T-cell (primary cell): ENCODE measurements at regions not wholly inside any gene's neighbourhood (a gene's known extent, or its start where the extent isn't known, plus 50 kb on each side); places are given as distances from the start of the nearest gene placed in this dataset.

ENCODE experiments used
- ATAC-seq, 4 experiments: fragments of 200-7000 bp in 3 of 4; fragments of 150-1000 bp in 1 of 4; cut with Tn5 transposase; replicated peaks in 1 of 4; 1 replicate in 3 of 4; 2 replicates in 1 of 4; pipeline ENCODE4 v1.10.0; 2021; ENCODE audit warnings: moderate library complexity in 3 of 4, mild to moderate bottlenecking in 2 of 4, moderate number of reproducible peaks in 1 of 4
- CTCF ChIA-PET, 2 donors: fragments of 300-600 bp; sonication (Branson Sonifier 250); formaldehyde crosslinking; loops; one replicate each; lab custom pipeline; 2022; ENCODE audit warnings: antibody characterized with exemption in 2 of 2; lab: Charles Lee
- POLR2A ChIA-PET, 2 donors: fragments of 300-600 bp; sonication (Branson Sonifier 250); formaldehyde crosslinking; loops; one replicate each; lab custom pipeline; 2022; ENCODE audit warnings: antibody characterized with exemption in 2 of 2; lab: Charles Lee
- DNase-seq, 35 experiments: peaks; one replicate each; pipeline versions ENCODE4 v3.0.0 to v3.0.0-alpha.2; 2013 to 2023
- H3K27ac ChIP-seq: one replicate; pipeline ENCODE4 v1.5.1; 2013; ENCODE audit warnings: low read length
- H3K27me3 ChIP-seq, 2 experiments: replicated peaks in 1 of 2; 1 replicate in 1 of 2; 2 replicates in 1 of 2; pipeline versions ENCODE4 v1.6.1 to v1.7.0; 2013; ENCODE audit warnings: low read length in 1 of 2, mixed read lengths in 1 of 2; ENCODE audit not compliant: control insufficient read depth in 2 of 2, insufficient read depth in 2 of 2; ENCODE audit errors: extremely low read depth in 1 of 2
- H3K36me3 ChIP-seq, 2 donors: 1 replicate in 1 of 2; 2 replicates in 1 of 2; pipeline versions ENCODE4 v1.6.1 to v1.7.0; 2013; ENCODE audit warnings: low read length in 1 of 2; ENCODE audit not compliant: control insufficient read depth in 2 of 2, insufficient read depth in 1 of 2; ENCODE audit errors: extremely low read depth in 1 of 2
- H3K4me1 ChIP-seq, 2 experiments: 1 replicate in 1 of 2; 2 replicates in 1 of 2; pipeline versions ENCODE4 v1.6.1 to v1.7.0; 2013; ENCODE audit warnings: low read length in 2 of 2, mixed read lengths in 1 of 2; ENCODE audit not compliant: insufficient read depth in 2 of 2, control insufficient read depth in 1 of 2; ENCODE audit errors: extremely low read depth in 1 of 2
- H3K4me3 ChIP-seq, 2 donors: 1 replicate in 1 of 2; 2 replicates in 1 of 2; pipeline versions ENCODE4 v1.5.1 to v1.7.0; 2013; ENCODE audit warnings: mild to moderate bottlenecking in 2 of 2, low read length in 1 of 2, moderate library complexity in 1 of 2; ENCODE audit not compliant: control insufficient read depth in 1 of 2; ENCODE audit errors: extremely low read depth in 1 of 2
- H3K9me3 ChIP-seq: 2 replicates; pipeline ENCODE4 v1.7.0; 2013
- H3K27ac Mint-ChIP-seq, 2 donors: one replicate each; pipeline ENCODE4 v1.8.0; 2020 to 2021; ENCODE audit warnings: mild to moderate bottlenecking in 2 of 2, mixed read lengths in 2 of 2
- H3K27me3 Mint-ChIP-seq, 2 donors: one replicate each; pipeline ENCODE4 v1.8.0; 2021 to 2022; ENCODE audit warnings: mixed read lengths in 2 of 2
- H3K36me3 Mint-ChIP-seq: one replicate; pipeline ENCODE4 v1.8.0; 2021; ENCODE audit warnings: mixed read lengths
- H3K4me1 Mint-ChIP-seq, 3 donors: one replicate each; pipeline ENCODE4 v1.8.0; 2020 to 2022; ENCODE audit warnings: mixed read lengths in 3 of 3, mild to moderate bottlenecking in 1 of 3
- H3K4me3 Mint-ChIP-seq, 3 donors: one replicate each; pipeline ENCODE4 v1.8.0; 2020 to 2022; ENCODE audit warnings: mild to moderate bottlenecking in 3 of 3, mixed read lengths in 3 of 3, moderate library complexity in 3 of 3
- H3K9me3 Mint-ChIP-seq, 3 donors: one replicate each; pipeline ENCODE4 v1.8.0; 2020 to 2022; ENCODE audit warnings: mixed read lengths in 3 of 3
- WGBS: methylation state at CpG from one replicate; pipeline ENCODE4 v1.1.5; 2013; ENCODE audit warnings: missing lambda C conversion rate; ENCODE audit not compliant: insufficient coverage; 5-methylcytosine and 5-hydroxymethylcytosine counted together

GRCh38 chr4:98786866-98787265 lies 128.5 kb upstream of the TSPAN5 start:
- H3K4me3 ChIP-seq = no peak overlapping the region
- CTCF ChIA-PET = no interaction called here
- Mint-ChIP-seq H3K4me3 (no peak overlapping the region), H3K4me1 (no peaks in the 10 kb centered on the region), H3K27me3 (no peaks in the 10 kb centered on the region), H3K9me3 (no peaks in the 10 kb centered on the region), H3K36me3 (no peaks in the 10 kb centered on the region), H3K27ac (no peak overlapping the region)
- POLR2A ChIA-PET = no interaction called here
- no peak overlapping the region for H3K27ac ChIP-seq
- WGBS = 75% methylated on average over 4 of the region's 6 CpGs
- no peak for DNase-seq
- no peak for ATAC-seq
- no peaks in the 10 kb centered on the region for H3K4me1 ChIP-seq
- H3K9me3 ChIP-seq = no peaks in the 10 kb centered on the region
- no peaks in the 10 kb centered on the region for H3K27me3 ChIP-seq
- no peaks in the 10 kb centered on the region for H3K36me3 ChIP-seq

- H3K36me3 ChIP-seq = no peaks in the 10 kb centered on the region
- no peaks in the 10 kb centered on the region for H3K27me3 ChIP-seq
- Mint-ChIP-seq H3K27ac (no peak overlapping the region), H3K27me3 (no peaks in the 10 kb centered on the region), H3K9me3 (no peaks in the 10 kb centered on the region), H3K4me3 (no peak overlapping the region), H3K36me3 (no peaks in the 10 kb centered on the region), H3K4me1 (no peaks in the 10 kb centered on the region)
- no peaks in the 10 kb centered on the region for H3K9me3 ChIP-seq
- H3K4me1 ChIP-seq = no peaks in the 10 kb centered on the region
- no peak overlapping the region for H3K27ac ChIP-seq
- ATAC-seq (no peak), DNase-seq (no peak)
- CTCF ChIA-PET = no interaction called here
- 82% methylated on average over 3 of the region's 4 CpGs for WGBS
- no peak overlapping the region for H3K4me3 ChIP-seq
- POLR2A ChIA-PET = no interaction called here
Observed at GRCh38 chr4:98784947-98785706, 126.7 kb upstream of the TSPAN5 start.

GRCh38 chr4:98781641-98782357 lies 123.4 kb upstream of the TSPAN5 start:
- H3K27ac Mint-ChIP-seq = no peak overlapping the region
- H3K27me3 ChIP-seq = no peaks in the 10 kb centered on the region
- no peaks in the 10 kb centered on the region for H3K27me3 Mint-ChIP-seq
- H3K9me3 Mint-ChIP-seq = no peaks in the 10 kb centered on the region
- H3K4me1 ChIP-seq = no peaks in the 10 kb centered on the region
- H3K36me3 ChIP-seq = no peaks in the 10 kb centered on the region
- no peaks in the 10 kb centered on the region for H3K9me3 ChIP-seq
- ChIA-PET CTCF (no interaction called here), POLR2A (no interaction called here)
- no peak overlapping the region for H3K27ac ChIP-seq
- DNase-seq (no peak), ATAC-seq (no peak)
- H3K36me3 Mint-ChIP-seq = no peaks in the 10 kb centered on the region
- no peaks in the 10 kb centered on the region for H3K4me1 Mint-ChIP-seq
- no CpG with 5 or more reads among the region's 5 CpGs for WGBS
- H3K4me3 Mint-ChIP-seq = no peak overlapping the region
- no peak overlapping the region for H3K4me3 ChIP-seq

- ChIA-PET POLR2A (interaction anchor here in 1 of 2 donors (0.5 kb wide), 1 partner anchor 105 kb away, joined by 3 read pairs; no protein-coding TSS in a partner anchor), CTCF (no interaction called here)
- Histone ChIP-seq H3K36me3 (no peaks in the 10 kb centered on the region), H3K9me3 (no peaks in the 10 kb centered on the region), H3K4me1 (no peaks in the 10 kb centered on the region), H3K4me3 (no peak overlapping the region), H3K27ac (no peak overlapping the region), H3K27me3 (no peaks in the 10 kb centered on the region)
- ATAC-seq = no peak
- H3K27me3 Mint-ChIP-seq = no peaks in the 10 kb centered on the region
- DNase-seq = no peak
- H3K36me3 Mint-ChIP-seq = no peaks in the 10 kb centered on the region
- H3K9me3 Mint-ChIP-seq = no peaks in the 10 kb centered on the region
- no peak overlapping the region for H3K4me3 Mint-ChIP-seq
- no peak overlapping the region for H3K27ac Mint-ChIP-seq
- H3K4me1 Mint-ChIP-seq = no peaks in the 10 kb centered on the region
- WGBS = no CpG with 5 or more reads among the region's 3 CpGs
Observed at GRCh38 chr4:98780926-98781325, 122.5 kb upstream of the TSPAN5 start.

- DNase-seq = no peak
- H3K9me3 Mint-ChIP-seq = no peaks in the 10 kb centered on the region
- no peak for ATAC-seq
- no peaks in the 10 kb centered on the region for H3K27me3 Mint-ChIP-seq
- WGBS = 56% methylated on average over 3 of the region's 3 CpGs
- no peak overlapping the region for H3K4me3 Mint-ChIP-seq
- Histone ChIP-seq H3K4me3 (no peak overlapping the region), H3K27ac (no peak overlapping the region), H3K27me3 (no peaks in the 10 kb centered on the region), H3K4me1 (no peaks in the 10 kb centered on the region), H3K9me3 (no peaks in the 10 kb centered on the region), H3K36me3 (no peaks in the 10 kb centered on the region)
- POLR2A ChIA-PET = no interaction called here
- no peaks in the 10 kb centered on the region for H3K4me1 Mint-ChIP-seq
- no peak overlapping the region for H3K27ac Mint-ChIP-seq
- CTCF ChIA-PET = no interaction called here
- no peaks in the 10 kb centered on the region for H3K36me3 Mint-ChIP-seq
Observed at GRCh38 chr4:98779088-98779487, 120.7 kb upstream of the TSPAN5 start.

GRCh38 chr4:98778206-98778605 lies 119.8 kb upstream of the TSPAN5 start:
- Mint-ChIP-seq H3K36me3 (no peaks in the 10 kb centered on the region), H3K27ac (no peak overlapping the region), H3K4me1 (no peaks in the 10 kb centered on the region), H3K9me3 (no peaks in the 10 kb centered on the region), H3K4me3 (no peak overlapping the region), H3K27me3 (no peaks in the 10 kb centered on the region)
- ATAC-seq = no peak
- no peak for DNase-seq
- Histone ChIP-seq H3K9me3 (no peaks in the 10 kb centered on the region), H3K4me1 (no peaks in the 10 kb centered on the region), H3K36me3 (no peaks in the 10 kb centered on the region), H3K27me3 (peaks cover 0 to 3% of the 10 kb centered on the region in 2 experiments), H3K27ac (no peak overlapping the region), H3K4me3 (no peak overlapping the region)
- no CpG with 5 or more reads among the region's 4 CpGs for WGBS
- POLR2A ChIA-PET = no interaction called here
- CTCF ChIA-PET = no interaction called here
